GM23248 (cell line): ENCODE measurements at regions not wholly inside any gene's neighbourhood (a gene's known extent, or its start where the extent isn't known, plus 50 kb on each side); places are given as distances from the start of the nearest gene placed in this dataset.

Source experiments
- DNase-seq: peaks from one replicate; pipeline ENCODE4 v3.0.0-alpha.2; 2015
- H2AFZ ChIP-seq: fragments of 200-600 bp; sonication (generic); 2 replicates; pipeline ENCODE4 v1.6.1; 2016; ENCODE audit warnings: antibody characterized with exemption
- H3F3A ChIP-seq: fragments of 200-600 bp; sonication (generic); 2 replicates; pipeline ENCODE4 v1.6.1; 2016; ENCODE audit warnings: mild to moderate bottlenecking, antibody characterized with exemption, mixed run types; ENCODE audit not compliant: insufficient read depth
- H3K27ac ChIP-seq: fragments of 200-600 bp; sonication (generic); 2 replicates; pipeline ENCODE4 v1.5.1; 2016; ENCODE audit warnings: mild to moderate bottlenecking
- H3K27me3 ChIP-seq: fragments of 200-600 bp; sonication (generic); replicated peaks from 2 replicates; pipeline ENCODE4 v1.6.1; 2016; ENCODE audit warnings: mild to moderate bottlenecking; ENCODE audit not compliant: insufficient read depth
- H3K36me3 ChIP-seq: fragments of 200-600 bp; sonication (generic); 2 replicates; pipeline ENCODE4 v1.6.1; 2016; ENCODE audit warnings: low read depth, mild to moderate bottlenecking
- H3K4me1 ChIP-seq: fragments of 200-600 bp; sonication (generic); 2 replicates; pipeline ENCODE4 v1.6.1; 2016; ENCODE audit warnings: mild to moderate bottlenecking; ENCODE audit not compliant: insufficient read depth
- H3K4me2 ChIP-seq: fragments of 200-600 bp; sonication (generic); one replicate; pipeline ENCODE4 v1.6.1; 2016; ENCODE audit warnings: mild to moderate bottlenecking; ENCODE audit not compliant: unreplicated experiment
- H3K4me3 ChIP-seq: fragments of 200-600 bp; sonication (generic); 2 replicates; pipeline ENCODE4 v1.5.1; 2016; ENCODE audit warnings: mild to moderate bottlenecking
- H3K79me2 ChIP-seq: fragments of 200-600 bp; sonication (generic); 2 replicates; pipeline ENCODE4 v1.6.1; 2016; ENCODE audit warnings: mild to moderate bottlenecking; ENCODE audit not compliant: insufficient read depth
- H3K9ac ChIP-seq: fragments of 200-600 bp; sonication (generic); 2 replicates; pipeline ENCODE4 v1.6.1; 2016; ENCODE audit warnings: mild to moderate bottlenecking
- H3K9me2 ChIP-seq: fragments of 200-600 bp; sonication (generic); 2 replicates; pipeline ENCODE4 v1.6.1; 2016; ENCODE audit warnings: mixed run types, mild to moderate bottlenecking, moderate library complexity; ENCODE audit not compliant: insufficient read depth
- H3K9me3 ChIP-seq: fragments of 200-600 bp; sonication (generic); one replicate; pipeline ENCODE4 v1.6.1; 2017; ENCODE audit warnings: low read depth
- H4K20me1 ChIP-seq: fragments of 200-600 bp; sonication (generic); 2 replicates; pipeline ENCODE4 v1.6.0; 2016; ENCODE audit not compliant: insufficient read depth
- EZH2 ChIP-seq: fragments of 200-600 bp; sonication (generic); IDR thresholded peaks from 2 replicates; pipeline ENCODE4 v1.6.1; 2018; ENCODE audit warnings: antibody characterized with exemption, mild to moderate bottlenecking; ENCODE audit not compliant: insufficient read depth, poor library complexity, severe bottlenecking
- EZH2phosphoT487 ChIP-seq: fragments of 200-600 bp; sonication (generic); IDR thresholded peaks from 2 replicates; pipeline ENCODE4 v1.6.1; 2018; ENCODE audit warnings: antibody characterized with exemption, moderate library complexity, mild to moderate bottlenecking, low read depth; ENCODE audit not compliant: insufficient read depth
- WGBS, 2 experiments: methylation state at CpG; one replicate each; pipeline ENCODE4 v1.1.6; 2015 to 2017; ENCODE audit warnings: low lambda C conversion rate in 2 of 2, low coverage in 1 of 2; ENCODE audit errors: missing lambda C conversion rate in 2 of 2; 5-methylcytosine and 5-hydroxymethylcytosine counted together
- in situ Hi-C: fragments of 300-500 bp; cut with MboI; formaldehyde crosslinking; loops from 2 replicates; pipeline ENCODE4 v1.15.0; 2020

GRCh38 chr4:26162101-26162500, 158.7 kb upstream of the RBPJ start:
- no peak for DNase-seq
- Histone ChIP-seq H3K4me1 (0 out of 2 replicates have a peak, but pooled peaks cover 7% of the 10 kb centered on the region), H3K9me3 (no peaks in the 10 kb centered on the region), H3K4me2 (no peak overlapping the region), H3K27me3 (no peaks in the 10 kb centered on the region; the same call in 1 of the 2 replicates), H2AFZ (no peak overlapping the region), H3K9ac (no peak overlapping the region), H3F3A (no peaks in the 10 kb centered on the region), H4K20me1 (no peaks in the 10 kb centered on the region), H3K27ac (no peak overlapping the region), H3K4me3 (no peak overlapping the region), H3K79me2 (no peaks in the 10 kb centered on the region), H3K9me2 (no peaks in the 10 kb centered on the region), H3K36me3 (no peaks in the 10 kb centered on the region)
- in situ Hi-C loops: no loop called here
- 69 to 81% methylated on average over 4 of the region's 4 CpGs for WGBS, 2 experiments
- TF ChIP-seq EZH2 (no peak), EZH2phosphoT487 (no peak)

DNA sequence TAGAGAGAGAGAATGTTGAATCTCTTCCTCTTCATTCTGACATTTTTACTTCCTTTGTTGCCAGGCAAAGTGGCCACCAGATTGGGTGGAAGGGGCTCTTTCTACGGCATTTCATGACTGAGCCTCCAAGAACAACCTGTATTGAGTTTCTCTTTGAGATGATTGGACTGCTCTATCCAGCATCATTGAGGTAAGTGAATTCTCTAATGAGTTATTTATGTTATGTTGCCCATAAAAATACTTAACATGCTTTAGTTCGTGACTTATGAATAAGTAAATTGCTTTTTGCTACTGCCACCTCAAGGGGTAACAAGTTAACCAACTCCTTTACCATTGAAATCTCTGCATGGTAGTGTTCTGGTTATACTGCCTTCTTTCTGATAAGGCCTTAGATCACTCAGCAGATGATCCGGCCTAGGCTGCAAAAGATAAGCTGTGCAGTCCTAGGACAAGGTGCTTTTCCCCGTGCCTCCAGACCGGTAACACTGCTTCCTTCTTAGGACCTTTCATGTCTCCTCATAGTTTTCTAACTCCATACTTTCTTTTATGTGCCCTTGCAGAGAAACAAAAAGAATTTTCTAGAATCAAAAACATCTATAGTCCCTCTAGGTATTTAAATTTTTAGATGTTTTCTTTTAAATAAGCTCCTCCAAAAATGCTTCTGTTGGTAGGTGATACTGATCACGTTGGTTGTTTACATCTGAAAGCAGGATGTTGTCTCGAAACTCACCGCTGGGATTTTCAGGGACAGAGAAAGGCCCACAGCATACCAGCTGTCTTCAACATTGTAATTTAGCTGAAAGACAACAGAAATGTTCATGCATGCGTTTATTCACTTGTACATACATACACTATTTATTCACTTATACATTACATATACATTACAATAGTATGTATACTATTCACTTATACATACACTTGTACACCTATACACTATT, 157.1 kb upstream of the RBPJ start:
- H3K4me1 ChIP-seq: 0 out of 2 replicates have a peak, but pooled peaks cover 5% of the 10 kb centered on the region
- no peak overlapping the region for H2AFZ ChIP-seq
- H3K9me3 ChIP-seq: no peaks in the 10 kb centered on the region
- H3K9me2 ChIP-seq: no peaks in the 10 kb centered on the region
- H3K4me3 ChIP-seq: no peak overlapping the region
- H3K79me2 ChIP-seq: no peaks in the 10 kb centered on the region
- no peaks in the 10 kb centered on the region for H3K36me3 ChIP-seq
- H3K4me2 ChIP-seq: no peak overlapping the region
- H4K20me1 ChIP-seq: no peaks in the 10 kb centered on the region
- H3F3A ChIP-seq: no peaks in the 10 kb centered on the region
- no peak for DNase-seq
- in situ Hi-C loops: no loop called here
- H3K27me3 ChIP-seq: no peaks in the 10 kb centered on the region
- WGBS, 2 experiments: 76 to 85% methylated on average over 9 of the region's 9 CpGs
- TF ChIP-seq EZH2phosphoT487 (no peak), EZH2 (no peak)
- no peak overlapping the region for H3K9ac ChIP-seq
- no peak overlapping the region for H3K27ac ChIP-seq

DNA sequence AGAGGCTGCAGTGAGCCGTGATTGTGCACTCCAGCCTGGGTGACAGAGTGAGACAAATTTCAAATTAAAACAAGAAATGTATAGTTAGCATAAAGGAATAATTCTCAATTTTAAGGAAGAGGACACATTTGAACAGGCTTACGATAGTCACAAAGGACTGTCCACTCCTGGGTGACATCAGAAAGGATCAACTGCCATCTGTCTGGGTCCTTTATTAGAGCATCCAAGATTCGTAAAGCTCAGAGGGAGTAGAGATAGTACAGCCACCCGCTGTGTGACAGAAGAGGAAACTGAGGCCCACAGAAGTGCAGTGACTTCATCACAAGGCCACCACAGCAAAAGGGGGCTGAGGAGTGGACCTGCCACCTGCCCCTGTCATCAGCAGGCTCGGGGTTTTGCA, 149.3 kb upstream of the RBPJ start:
- H3K27me3 ChIP-seq: no peaks in the 10 kb centered on the region
- peaks cover 9% of the 10 kb centered on the region for H3K4me1 ChIP-seq
- no peaks in the 10 kb centered on the region for H3K79me2 ChIP-seq
- peaks cover 10% of the 10 kb centered on the region for H3F3A ChIP-seq
- no peak overlapping the region for H3K4me2 ChIP-seq
- no peak overlapping the region for H3K9ac ChIP-seq
- H3K4me3 ChIP-seq: no peak overlapping the region
- no peaks in the 10 kb centered on the region for H3K9me2 ChIP-seq
- H2AFZ ChIP-seq: no peak overlapping the region
- H3K27ac ChIP-seq: no peak overlapping the region
- no peaks in the 10 kb centered on the region for H3K36me3 ChIP-seq
- DNase-seq: no peak
- no peaks in the 10 kb centered on the region for H4K20me1 ChIP-seq
- in situ Hi-C loops: no loop called here
- no peaks in the 10 kb centered on the region for H3K9me3 ChIP-seq
- WGBS, 2 experiments: 93 to 96% methylated on average over 5 of the region's 5 CpGs
- TF ChIP-seq EZH2phosphoT487: no peak
- no peak for TF ChIP-seq EZH2

DNA sequence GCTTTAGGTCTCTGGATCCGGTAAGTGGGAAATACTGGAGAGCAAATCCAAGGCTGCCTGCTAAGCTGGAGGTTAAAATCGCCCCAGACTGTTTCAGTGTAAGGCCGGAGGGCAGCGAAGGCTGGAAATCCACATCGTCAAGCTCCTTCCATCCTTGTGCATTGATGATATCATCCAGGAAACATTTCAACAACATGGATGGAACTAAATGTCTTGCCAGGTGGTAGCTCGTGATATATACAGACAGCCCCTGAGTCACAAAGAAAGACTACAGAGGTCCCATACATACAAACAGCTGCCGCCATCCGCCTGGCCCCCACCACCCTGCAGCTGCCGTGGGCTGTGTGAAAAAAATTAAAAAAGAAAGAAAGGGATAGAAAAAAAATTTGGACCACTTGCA, 148.9 kb upstream of the RBPJ start:
- H3K79me2 ChIP-seq: no peaks in the 10 kb centered on the region
- WGBS, 2 experiments: 84 to 85% methylated on average over 9 of the region's 9 CpGs

More for the DNA sequence above, 148.9 kb upstream of the RBPJ start:
- in situ Hi-C loops: no loop called here
- peaks cover 13% of the 10 kb centered on the region for H3F3A ChIP-seq
- no peaks in the 10 kb centered on the region for H3K36me3 ChIP-seq
- DNase-seq: no peak
- H3K4me3 ChIP-seq: no peak overlapping the region
- no peak overlapping the region for H2AFZ ChIP-seq
- H3K4me1 ChIP-seq: peaks cover 12% of the 10 kb centered on the region
- H3K9me2 ChIP-seq: no peaks in the 10 kb centered on the region
- no peaks in the 10 kb centered on the region for H3K27me3 ChIP-seq
- no peak for TF ChIP-seq EZH2phosphoT487
- TF ChIP-seq EZH2: no peak
- no peaks in the 10 kb centered on the region for H4K20me1 ChIP-seq
- no peak overlapping the region for H3K4me2 ChIP-seq
- H3K9me3 ChIP-seq: no peaks in the 10 kb centered on the region
- H3K27ac ChIP-seq: no peak overlapping the region
- H3K9ac ChIP-seq: no peak overlapping the region
